Mesodermal cell (in vitro differentiated cells): ENCODE measurements at regions not wholly inside any gene's neighbourhood (a gene's known extent, or its start where the extent isn't known, plus 50 kb on each side); places are given as distances from the start of the nearest gene placed in this dataset.
"Not testable (repeated sequence)": the region's sequence is repeated elsewhere in the genome, so short reads cannot be mapped to it uniquely, and the experiment has no call there.

ENCODE experiments used
- H3K27ac ChIP-seq: 2 replicates; pipeline ENCODE4 v1.7.0; 2013; ENCODE audit warnings: mild to moderate bottlenecking, low read depth, low read length, moderate library complexity; ENCODE audit not compliant: severe bottlenecking
- H3K36me3 ChIP-seq: 2 replicates; pipeline ENCODE4 v1.7.1; 2013; ENCODE audit warnings: mild to moderate bottlenecking, low read length, moderate library complexity; ENCODE audit not compliant: control insufficient read depth, insufficient read depth
- H3K4me1 ChIP-seq: one replicate; pipeline ENCODE4 v1.7.1; 2013; ENCODE audit warnings: mild to moderate bottlenecking, low read length; ENCODE audit not compliant: insufficient read depth, control insufficient read depth, poor library complexity, severe bottlenecking
- H3K4me3 ChIP-seq: 2 replicates; pipeline ENCODE4 v1.7.0; 2013; ENCODE audit warnings: low read length, control low read depth, mild to moderate bottlenecking; ENCODE audit not compliant: insufficient read depth, poor library complexity, severe bottlenecking; ENCODE audit errors: extremely low read depth
- H3K9me3 ChIP-seq: 2 replicates; pipeline ENCODE4 v1.7.1; 2013; ENCODE audit warnings: mild to moderate bottlenecking, low read length, moderate library complexity; ENCODE audit not compliant: control insufficient read depth
- WGBS, 2 experiments: methylation state at CpG; one replicate each; pipeline ENCODE4 v1.1.5; 2013; ENCODE audit warnings: missing lambda C conversion rate in 2 of 2; ENCODE audit not compliant: insufficient coverage in 2 of 2; 5-methylcytosine and 5-hydroxymethylcytosine counted together

- Histone ChIP-seq H3K9me3 (no peaks in the 10 kb centered on the region), H3K4me3 (no peak overlapping the region), H3K36me3 (no peaks in the 10 kb centered on the region), H3K27ac (no peak overlapping the region), H3K4me1 (no peaks in the 10 kb centered on the region)
- WGBS, 2 experiments, result 43 to 60% methylated on average over 1 to 3 of the region's 3 CpGs
Observed at GRCh38 chr21:18705971-18706370, 302.4 kb upstream of the TMPRSS15 start.

- 89 to 90% methylated on average over 1 of the region's 1 CpG for WGBS, 2 experiments
- no peaks in the 10 kb centered on the region for H3K4me1 ChIP-seq
- H3K27ac ChIP-seq, result no peak overlapping the region
- H3K36me3 ChIP-seq, result no peaks in the 10 kb centered on the region
- H3K4me3 ChIP-seq, result no peak overlapping the region
- no peaks in the 10 kb centered on the region for H3K9me3 ChIP-seq
Observed at GRCh38 chr21:18711662-18712061, 308.1 kb upstream of the TMPRSS15 start.

- 90% methylated on average over 2 of the region's 3 CpGs for WGBS, 2 experiments
- Histone ChIP-seq H3K9me3 (no peaks in the 10 kb centered on the region), H3K27ac (no peak overlapping the region), H3K36me3 (no peaks in the 10 kb centered on the region), H3K4me3 (no peak overlapping the region), H3K4me1 (no peaks in the 10 kb centered on the region)
Observed at GRCh38 chr21:18715606-18716005, 312.0 kb upstream of the TMPRSS15 start.

- H3K9me3 ChIP-seq, result no peaks in the 10 kb centered on the region
- H3K4me3 ChIP-seq, result no peak overlapping the region
- H3K36me3 ChIP-seq, result no peaks in the 10 kb centered on the region
- 89 to 100% methylated on average over 2 to 3 of the region's 5 CpGs for WGBS, 2 experiments
- H3K4me1 ChIP-seq, result no peaks in the 10 kb centered on the region
- H3K27ac ChIP-seq, result no peak overlapping the region
Observed at GRCh38 chr21:18716578-18717138, 313.1 kb upstream of the TMPRSS15 start.

GRCh38 chr21:18722193-18722592, 318.6 kb upstream of the TMPRSS15 start:
- Histone ChIP-seq H3K9me3 (no peaks in the 10 kb centered on the region), H3K36me3 (no peaks in the 10 kb centered on the region), H3K27ac (no peak overlapping the region), H3K4me1 (no peaks in the 10 kb centered on the region), H3K4me3 (no peak overlapping the region)
- no CpG with 5 or more reads among the region's 1 CpG for WGBS, 2 experiments

- no CpG with 5 or more reads among the region's 2 CpGs for WGBS, 2 experiments
Observed at GRCh38 chr21:18723171-18723570, 319.6 kb upstream of the TMPRSS15 start.

GRCh38 chr21:18725653-18726052, 322.1 kb upstream of the TMPRSS15 start:
- WGBS, 2 experiments, result 50% methylated on average over 2 of the region's 3 CpGs; no CpG with 5 or more reads in 1 of the 2 experiments
- no peaks in the 10 kb centered on the region for H3K36me3 ChIP-seq

More at GRCh38 chr21:18723171-18723570, 319.6 kb upstream of the TMPRSS15 start:
- no peak overlapping the region for H3K27ac ChIP-seq
- no peaks in the 10 kb centered on the region for H3K36me3 ChIP-seq
- H3K4me1 ChIP-seq, result no peaks in the 10 kb centered on the region
- H3K9me3 ChIP-seq, result no peaks in the 10 kb centered on the region
- H3K4me3 ChIP-seq, result no peak overlapping the region

GRCh38 chr21:18741954-18742353, 338.4 kb upstream of the TMPRSS15 start:
- H3K4me3 ChIP-seq, result no peak overlapping the region
- no peak overlapping the region for H3K27ac ChIP-seq
- no peaks in the 10 kb centered on the region for H3K4me1 ChIP-seq
- no peaks in the 10 kb centered on the region for H3K36me3 ChIP-seq
- WGBS, 2 experiments, result 83 to 93% methylated on average over 3 of the region's 5 CpGs
- H3K9me3 ChIP-seq, result no peaks in the 10 kb centered on the region

More at GRCh38 chr21:18725653-18726052, 322.1 kb upstream of the TMPRSS15 start:
- Histone ChIP-seq H3K9me3 (no peaks in the 10 kb centered on the region), H3K4me3 (no peak overlapping the region), H3K27ac (no peak overlapping the region), H3K4me1 (no peaks in the 10 kb centered on the region)

- Histone ChIP-seq H3K27ac (no peak overlapping the region), H3K9me3 (no peaks in the 10 kb centered on the region), H3K36me3 (no peaks in the 10 kb centered on the region), H3K4me3 (no peak overlapping the region), H3K4me1 (no peaks in the 10 kb centered on the region)
- WGBS, 2 experiments, result no CpG with 5 or more reads among the region's 1 CpG
Observed at GRCh38 chr21:18743531-18743930, 339.9 kb upstream of the TMPRSS15 start.

- Histone ChIP-seq H3K36me3 (no peaks in the 10 kb centered on the region), H3K4me1 (no peaks in the 10 kb centered on the region), H3K9me3 (no peaks in the 10 kb centered on the region), H3K27ac (no peak overlapping the region), H3K4me3 (no peak overlapping the region)
- no CpG with 5 or more reads among the region's 2 CpGs for WGBS, 2 experiments
Observed at GRCh38 chr21:18744840-18745239, 341.3 kb upstream of the TMPRSS15 start.

- H3K9me3 ChIP-seq, H3K36me3 ChIP-seq, H3K27ac ChIP-seq, H3K4me1 ChIP-seq, H3K4me3 ChIP-seq: not testable (repeated sequence)
- WGBS, 2 experiments, result 86 to 92% methylated on average over 7 to 10 of the region's 15 CpGs
Observed at GRCh38 chr21:18752894-18753293, 349.3 kb upstream of the TMPRSS15 start.
